ENCODE measurements at regions not wholly inside any gene's neighbourhood (a gene's known extent, or its start where the extent isn't known, plus 50 kb on each side); places are given as distances from the start of the nearest gene placed in this dataset.

GRCh38 chr3:146342989-146343388, 92.1 kb upstream of the PLSCR4 start:
- H3K23me2 ChIP-seq (ENCODE audit: insufficient read length, low read depth, low read length, poor library complexity, severe bottlenecking): no peaks in the 10 kb centered on the region
- 0 out of 2 replicates have a peak, but pooled peaks cover 1% of the 10 kb centered on the region for H3K79me2 ChIP-seq (ENCODE audit: insufficient read depth, low read length)
- no peak overlapping the region for H3K27ac ChIP-seq (ENCODE audit: insufficient read length, low read depth, low read length)
- peaks cover 3% of the 10 kb centered on the region; the same call in 1 of the 2 replicates for H3K4me1 ChIP-seq (ENCODE audit: insufficient read depth, low read length)
- H2BK20ac ChIP-seq (ENCODE audit: low read depth, low read length, poor library complexity, severe bottlenecking): no peak overlapping the region
- Mint-ChIP-seq H3K4me3 (no peak overlapping the region), H3K9me3 (peaks cover 0 to 2% of the 10 kb centered on the region in 2 experiments; a peak in 1 of 5 replicates), H3K36me3 (ENCODE audit: insufficient read depth in 1 of 3, low read depth in 3 of 3) (peaks cover 0 to 2% (median 0%) of the 10 kb centered on the region in 3 experiments; a peak in 2 of 7 replicates), H3K27ac (no peak overlapping the region), H3K4me1 (peaks cover 23 to 31% of the 10 kb centered on the region in 2 experiments), H3K27me3 (ENCODE audit: low read depth) (no peaks in the 10 kb centered on the region)
- no peak overlapping the region for H2BK5ac ChIP-seq (ENCODE audit: insufficient read length, low read length)
- H3T11ph ChIP-seq (ENCODE audit: low read length): no peak overlapping the region
- no peak overlapping the region for H3K23ac ChIP-seq (ENCODE audit: insufficient read length, low read depth, low read length)
- H3K14ac ChIP-seq (ENCODE audit: insufficient read depth, low read length): no peak overlapping the region
- TF ChIP-seq CTCF (conservative IDR thresholded peaks at IDR 0.05): no peak
- no peak overlapping the region for H3K9ac ChIP-seq (ENCODE audit: extremely low read depth, insufficient read length, low read length)
- H4K91ac ChIP-seq (ENCODE audit: insufficient read length, low read depth, low read length): no peak overlapping the region
- DNase-seq: no peak
- H2AFZ ChIP-seq (ENCODE audit: low read length): no peak overlapping the region
- no peaks in the 10 kb centered on the region for H3K79me1 ChIP-seq (ENCODE audit: insufficient read depth, low read depth, low read length, poor library complexity, severe bottlenecking)
- H2BK120ac ChIP-seq (ENCODE audit: low read depth, low read length, poor library complexity, severe bottlenecking): no peak overlapping the region
- H2AK5ac ChIP-seq (ENCODE audit: insufficient read length, low read length): no peak overlapping the region
- no peak overlapping the region for H3K56ac ChIP-seq (ENCODE audit: insufficient read length, low read depth, low read length)
- no peak overlapping the region for H4K5ac ChIP-seq (ENCODE audit: insufficient read length, low read depth, low read length)
- no peak overlapping the region for H2BK12ac ChIP-seq (ENCODE audit: insufficient read length, low read depth, low read length)
- H4K20me1 ChIP-seq (ENCODE audit: control insufficient read depth, insufficient read depth, insufficient read length): no peaks in the 10 kb centered on the region
- H4K8ac ChIP-seq (replicated peaks; ENCODE audit: insufficient read length, low read depth, low read length): no peak overlapping the region
- H3K18ac ChIP-seq (ENCODE audit: insufficient read length, low read depth, low read length): no peak overlapping the region
- no peak overlapping the region for H2BK15ac ChIP-seq (ENCODE audit: low read depth, low read length)
- no peaks in the 10 kb centered on the region for H3K9me3 ChIP-seq (ENCODE audit: control insufficient read depth, low read depth, low read length)
- H3K4me2 ChIP-seq (ENCODE audit: insufficient read depth, insufficient read length, low read length): no peak overlapping the region
- no peaks in the 10 kb centered on the region for H3K27me3 ChIP-seq (ENCODE audit: insufficient read depth, low read length)
- H3K4ac ChIP-seq (ENCODE audit: low read depth, low read length): no peak overlapping the region

Measured in H9 (cell line).